ENCODE measurements at regions not wholly inside any gene's neighbourhood (a gene's known extent, or its start where the extent isn't known, plus 50 kb on each side); places are given as distances from the start of the nearest gene placed in this dataset.

DNA sequence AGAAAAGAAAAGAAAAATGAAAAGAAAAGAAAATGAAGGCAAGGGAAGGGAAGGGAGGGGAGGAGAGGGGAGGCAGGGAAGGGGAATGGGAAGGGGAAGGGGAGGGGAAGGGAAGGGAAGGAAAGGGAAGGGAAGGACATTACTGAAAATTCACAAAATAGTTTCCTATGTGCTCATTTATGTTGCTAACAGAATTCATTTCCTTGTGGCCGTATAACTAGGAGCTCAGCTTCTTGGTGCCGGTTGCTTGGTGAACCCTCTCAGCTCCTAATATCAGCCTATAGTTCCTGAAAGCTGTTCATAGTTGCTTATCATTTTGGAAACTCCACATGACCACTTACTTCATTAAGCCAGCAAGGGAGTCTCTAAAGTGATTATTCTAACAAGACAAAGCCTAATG lies 379.8 kb upstream of the TMEFF2 start:
- TF ChIP-seq YY1 (IDR thresholded peaks at IDR 0.05; ENCODE audit: low read depth) (no peak), NFIC (IDR thresholded peaks at IDR 0.05) (no peak), CREB1 (IDR thresholded peaks at IDR 0.05; ENCODE audit: low read depth) (no peak), EGR1 (IDR thresholded peaks at IDR 0.05) (no peak), TEAD4 (IDR thresholded peaks at IDR 0.05) (no peak), RAD21 (IDR thresholded peaks at IDR 0.05; ENCODE audit: low read depth) (no peak), FOXM1 (IDR thresholded peaks at IDR 0.05; ENCODE audit: borderline replicate concordance, low read depth) (no peak), CEBPB (IDR thresholded peaks at IDR 0.05) (no peak), TAF1 (IDR thresholded peaks at IDR 0.05; ENCODE audit: low read depth) (no peak), TCF12 (IDR thresholded peaks at IDR 0.05; ENCODE audit: low read depth) (no peak), ZBTB7A (IDR thresholded peaks at IDR 0.05; ENCODE audit: low read depth) (no peak)
- TF ChIP-seq, protein P1, sequence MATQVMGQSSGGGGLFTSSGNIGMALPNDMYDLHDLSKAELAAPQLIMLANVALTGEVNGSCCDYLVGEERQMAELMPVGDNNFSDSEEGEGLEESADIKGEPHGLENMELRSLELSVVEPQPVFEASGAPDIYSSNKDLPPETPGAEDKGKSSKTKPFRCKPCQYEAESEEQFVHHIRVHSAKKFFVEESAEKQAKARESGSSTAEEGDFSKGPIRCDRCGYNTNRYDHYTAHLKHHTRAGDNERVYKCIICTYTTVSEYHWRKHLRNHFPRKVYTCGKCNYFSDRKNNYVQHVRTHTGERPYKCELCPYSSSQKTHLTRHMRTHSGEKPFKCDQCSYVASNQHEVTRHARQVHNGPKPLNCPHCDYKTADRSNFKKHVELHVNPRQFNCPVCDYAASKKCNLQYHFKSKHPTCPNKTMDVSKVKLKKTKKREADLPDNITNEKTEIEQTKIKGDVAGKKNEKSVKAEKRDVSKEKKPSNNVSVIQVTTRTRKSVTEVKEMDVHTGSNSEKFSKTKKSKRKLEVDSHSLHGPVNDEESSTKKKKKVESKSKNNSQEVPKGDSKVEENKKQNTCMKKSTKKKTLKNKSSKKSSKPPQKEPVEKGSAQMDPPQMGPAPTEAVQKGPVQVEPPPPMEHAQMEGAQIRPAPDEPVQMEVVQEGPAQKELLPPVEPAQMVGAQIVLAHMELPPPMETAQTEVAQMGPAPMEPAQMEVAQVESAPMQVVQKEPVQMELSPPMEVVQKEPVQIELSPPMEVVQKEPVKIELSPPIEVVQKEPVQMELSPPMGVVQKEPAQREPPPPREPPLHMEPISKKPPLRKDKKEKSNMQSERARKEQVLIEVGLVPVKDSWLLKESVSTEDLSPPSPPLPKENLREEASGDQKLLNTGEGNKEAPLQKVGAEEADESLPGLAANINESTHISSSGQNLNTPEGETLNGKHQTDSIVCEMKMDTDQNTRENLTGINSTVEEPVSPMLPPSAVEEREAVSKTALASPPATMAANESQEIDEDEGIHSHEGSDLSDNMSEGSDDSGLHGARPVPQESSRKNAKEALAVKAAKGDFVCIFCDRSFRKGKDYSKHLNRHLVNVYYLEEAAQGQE (IDR thresholded peaks at IDR 0.05; ENCODE audit: low read depth) = no peak
- TF ChIP-seq, protein P2, sequence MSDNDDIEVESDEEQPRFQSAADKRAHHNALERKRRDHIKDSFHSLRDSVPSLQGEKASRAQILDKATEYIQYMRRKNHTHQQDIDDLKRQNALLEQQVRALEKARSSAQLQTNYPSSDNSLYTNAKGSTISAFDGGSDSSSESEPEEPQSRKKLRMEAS (IDR thresholded peaks at IDR 0.05) = no peak
- TF ChIP-seq, protein P3, sequence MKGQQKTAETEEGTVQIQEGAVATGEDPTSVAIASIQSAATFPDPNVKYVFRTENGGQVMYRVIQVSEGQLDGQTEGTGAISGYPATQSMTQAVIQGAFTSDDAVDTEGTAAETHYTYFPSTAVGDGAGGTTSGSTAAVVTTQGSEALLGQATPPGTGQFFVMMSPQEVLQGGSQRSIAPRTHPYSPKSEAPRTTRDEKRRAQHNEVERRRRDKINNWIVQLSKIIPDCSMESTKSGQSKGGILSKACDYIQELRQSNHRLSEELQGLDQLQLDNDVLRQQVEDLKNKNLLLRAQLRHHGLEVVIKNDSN (IDR thresholded peaks at IDR 0.05) = no peak
